ENCODE measurements at regions not wholly inside any gene's neighbourhood (a gene's known extent, or its start where the extent isn't known, plus 50 kb on each side); places are given as distances from the start of the nearest gene placed in this dataset.

DNA sequence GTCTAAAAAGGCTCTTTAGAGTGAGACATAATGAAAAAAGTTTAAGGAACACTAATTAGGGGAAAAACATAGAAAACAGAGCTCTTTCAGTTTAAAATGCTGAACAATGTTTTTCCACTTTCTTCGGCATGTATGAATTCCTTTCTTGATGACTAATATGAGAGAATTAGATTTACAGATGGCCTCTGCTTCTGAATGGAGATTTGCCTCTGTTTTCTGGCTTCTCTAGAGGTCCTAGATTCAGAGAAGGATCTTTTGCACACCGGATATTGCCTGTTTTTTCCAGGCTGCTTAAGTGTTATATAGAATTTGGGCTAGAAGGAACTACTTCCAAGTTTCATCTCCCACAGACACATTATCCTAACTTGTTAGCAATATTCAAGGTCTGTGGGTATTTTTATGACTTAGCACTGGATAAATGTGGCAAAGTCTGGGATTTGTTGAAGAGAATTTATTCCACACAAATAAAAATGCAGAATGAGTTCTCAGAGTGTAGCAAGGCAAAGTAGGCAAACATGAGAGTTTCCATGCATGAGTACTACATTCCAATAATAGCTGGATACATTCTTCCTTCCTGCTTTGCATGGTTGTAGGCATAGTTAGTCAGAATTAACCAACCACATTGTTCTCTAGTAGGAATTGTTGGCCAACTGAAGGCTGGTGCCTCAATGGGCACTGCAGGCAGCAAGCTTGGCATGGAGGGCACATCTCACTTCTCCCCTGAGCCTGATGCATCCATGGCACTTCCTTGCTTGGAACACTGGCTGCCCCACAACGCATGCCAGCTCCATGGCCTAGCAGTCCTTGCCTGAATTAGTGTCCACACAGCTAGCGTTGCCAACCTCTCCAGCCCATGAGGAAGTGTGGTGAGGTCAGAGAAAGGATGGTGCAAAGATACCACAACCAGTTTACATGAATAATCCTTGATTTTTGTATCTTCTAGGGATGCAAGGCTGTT lies 224.2 kb downstream of the CLIC5 start:
- WGBS, result 81% methylated on average over 4 of the region's 4 CpGs
- Histone ChIP-seq H3K4me3 (no peak overlapping the region), H3K9me3 (no peaks in the 10 kb centered on the region), H3K27ac (no peak overlapping the region), H3K36me3 (no peaks in the 10 kb centered on the region), H3K4me1 (no peaks in the 10 kb centered on the region), H3K27me3 (no peaks in the 10 kb centered on the region)
- no peak for DNase-seq (ENCODE audit: low spot score in 2 of 2)
- TF ChIP-seq POLR2A (IDR thresholded peaks at IDR 0.05) (no peak), CTCF (IDR thresholded peaks at IDR 0.05) (no peak), POLR2AphosphoS5 (IDR thresholded peaks at IDR 0.05) (no peak), EP300 (IDR thresholded peaks at IDR 0.05) (no peak)

GRCh38 chr6:45789238-45789637 lies 226.4 kb downstream of the CLIC5 start:
- Histone ChIP-seq H3K36me3 (no peaks in the 10 kb centered on the region), H3K9me3 (no peaks in the 10 kb centered on the region), H3K27me3 (no peaks in the 10 kb centered on the region), H3K4me3 (no peak overlapping the region), H3K27ac (no peak overlapping the region), H3K4me1 (no peaks in the 10 kb centered on the region)
- no peak for TF ChIP-seq POLR2AphosphoS5 (IDR thresholded peaks at IDR 0.05)
- TF ChIP-seq EP300 (IDR thresholded peaks at IDR 0.05), result no peak
- no peak for TF ChIP-seq CTCF (IDR thresholded peaks at IDR 0.05)
- TF ChIP-seq POLR2A (IDR thresholded peaks at IDR 0.05), result no peak
- DNase-seq (ENCODE audit: low spot score in 2 of 2), result no peak

GRCh38 chr6:45787384-45787783 lies 228.3 kb downstream of the CLIC5 start:
- Histone ChIP-seq H3K4me3 (no peak overlapping the region), H3K4me1 (no peaks in the 10 kb centered on the region), H3K27ac (no peak overlapping the region), H3K36me3 (no peaks in the 10 kb centered on the region), H3K27me3 (no peaks in the 10 kb centered on the region), H3K9me3 (no peaks in the 10 kb centered on the region)
- no peak for TF ChIP-seq EP300 (IDR thresholded peaks at IDR 0.05)
- TF ChIP-seq CTCF (IDR thresholded peaks at IDR 0.05), result no peak
- no peak for TF ChIP-seq POLR2AphosphoS5 (IDR thresholded peaks at IDR 0.05)
- TF ChIP-seq POLR2A (IDR thresholded peaks at IDR 0.05), result no peak
- DNase-seq (ENCODE audit: low spot score in 2 of 2), result no peak
- 78% methylated on average over 3 of the region's 3 CpGs for WGBS

GRCh38 chr6:45786355-45786781 lies 229.3 kb downstream of the CLIC5 start:
- Histone ChIP-seq H3K27me3 (no peaks in the 10 kb centered on the region), H3K4me1 (no peaks in the 10 kb centered on the region), H3K36me3 (no peaks in the 10 kb centered on the region), H3K9me3 (no peaks in the 10 kb centered on the region), H3K27ac (no peak overlapping the region), H3K4me3 (no peak overlapping the region)
- no peak for DNase-seq (ENCODE audit: low spot score in 2 of 2)
- 66% methylated on average over 6 of the region's 6 CpGs for WGBS
- TF ChIP-seq POLR2A (IDR thresholded peaks at IDR 0.05) (no peak), POLR2AphosphoS5 (IDR thresholded peaks at IDR 0.05) (no peak), EP300 (IDR thresholded peaks at IDR 0.05) (no peak), CTCF (IDR thresholded peaks at IDR 0.05) (no peak)

GRCh38 chr6:45784250-45784649 lies 231.4 kb downstream of the CLIC5 start:
- 100% methylated on average over 1 of the region's 1 CpG for WGBS
- no peak for DNase-seq (ENCODE audit: low spot score in 2 of 2)
- no peaks in the 10 kb centered on the region for H3K9me3 ChIP-seq
- no peaks in the 10 kb centered on the region for H3K27me3 ChIP-seq
- TF ChIP-seq CTCF (IDR thresholded peaks at IDR 0.05) (no peak), POLR2A (IDR thresholded peaks at IDR 0.05) (no peak), EP300 (IDR thresholded peaks at IDR 0.05) (no peak), POLR2AphosphoS5 (IDR thresholded peaks at IDR 0.05) (no peak)
- H3K4me1 ChIP-seq, result no peaks in the 10 kb centered on the region
- H3K4me3 ChIP-seq, result no peak overlapping the region
- H3K36me3 ChIP-seq, result no peaks in the 10 kb centered on the region
- H3K27ac ChIP-seq, result no peak overlapping the region
